Stomach (tissue), 4 donors: ENCODE measurements at regions not wholly inside any gene's neighbourhood (a gene's known extent, or its start where the extent isn't known, plus 50 kb on each side); places are given as distances from the start of the nearest gene placed in this dataset.

Experiments
- CTCF ChIP-seq, 7 experiments: fragments of 450-650 bp in 4 of 7; fragments of 200-600 bp in 3 of 7; sonication (generic) in 3 of 7; IDR thresholded peaks; one replicate each; pipeline ENCODE4 v1.5.1; 2016 to 2019; ENCODE audit warnings: antibody characterized with exemption in 7 of 7, control low read depth in 2 of 7, mild to moderate bottlenecking in 1 of 7
- EP300 ChIP-seq: sonication (generic); formaldehyde crosslinking; IDR thresholded peaks from one replicate; pipeline ENCODE4 v1.6.1; 2017; ENCODE audit warnings: antibody characterized with exemption
- POLR2A ChIP-seq, 4 donors: fragments of 450-650 bp; IDR thresholded peaks; one replicate each; pipeline ENCODE4 v1.6.1; 2016; ENCODE audit warnings: antibody characterized with exemption in 4 of 4, control low read depth in 2 of 4, mild to moderate bottlenecking in 1 of 4, moderate library complexity in 1 of 4
- POLR2AphosphoS5 ChIP-seq, 3 donors: sonication (generic); formaldehyde crosslinking; IDR thresholded peaks; one replicate each; pipeline ENCODE4 v1.6.1; 2016; ENCODE audit warnings: antibody characterized with exemption in 3 of 3

- TF ChIP-seq POLR2A (IDR thresholded peaks at IDR 0.05) (no peak), POLR2AphosphoS5 (IDR thresholded peaks at IDR 0.05) (no peak), CTCF (IDR thresholded peaks at IDR 0.05) (no peak), EP300 (no peak)
These were observed 314.4 kb downstream of the SHQ1 start for GRCh38 chr3:72533591-72534473.
